Kidney glomerular epithelial cell (primary cell): ENCODE measurements at regions not wholly inside any gene's neighbourhood (a gene's known extent, or its start where the extent isn't known, plus 50 kb on each side); places are given as distances from the start of the nearest gene placed in this dataset.
A peak's percentile ranks its signal among the peaks of the same experiment; 100 is the strongest.

Experiments
- DNase-seq: peaks from one replicate; lab custom pipeline; 2025; lab: John Stamatoyannopoulos, UW

DNA sequence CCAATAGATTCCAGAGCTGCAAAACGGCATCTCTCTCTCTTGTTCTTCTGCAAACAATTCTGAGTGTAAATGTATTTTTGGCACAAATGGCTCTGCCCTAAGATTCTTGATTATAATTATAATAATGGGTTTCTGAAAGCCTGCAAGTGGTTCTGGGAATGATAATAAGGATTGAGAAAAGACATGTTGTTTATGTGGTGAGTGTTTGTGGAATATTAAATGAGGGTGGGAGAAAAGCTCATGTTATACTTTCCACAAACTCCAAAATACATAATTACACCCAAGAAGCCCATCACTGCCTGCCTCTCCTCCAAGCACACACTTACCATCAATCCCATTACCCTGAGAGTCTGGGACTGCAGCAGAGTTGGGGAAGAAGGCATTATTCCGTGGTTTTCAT, 460.0 kb upstream of the BRINP1 start:
- no peak for DNase-seq

DNA sequence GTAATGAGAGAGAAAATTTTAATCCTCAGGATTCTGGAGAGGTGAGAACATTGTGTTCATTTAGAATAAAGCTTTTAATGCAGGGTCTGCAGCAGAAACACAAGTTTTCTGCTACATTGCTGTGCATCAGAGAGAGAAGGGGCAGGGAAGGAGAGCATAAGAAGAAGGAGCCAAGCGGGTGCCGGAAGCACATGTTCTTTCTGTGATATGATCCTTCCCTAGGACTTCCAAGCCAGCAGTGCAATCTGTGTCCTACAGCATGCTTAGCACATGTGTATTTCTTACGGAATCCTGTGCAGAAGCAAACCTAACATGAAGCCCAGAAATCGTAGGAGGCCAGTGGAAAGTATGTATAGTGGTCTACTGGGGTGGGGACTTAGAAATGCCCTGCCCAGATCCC, 458.3 kb upstream of the BRINP1 start:
- DNase-seq, result no peak

DNA sequence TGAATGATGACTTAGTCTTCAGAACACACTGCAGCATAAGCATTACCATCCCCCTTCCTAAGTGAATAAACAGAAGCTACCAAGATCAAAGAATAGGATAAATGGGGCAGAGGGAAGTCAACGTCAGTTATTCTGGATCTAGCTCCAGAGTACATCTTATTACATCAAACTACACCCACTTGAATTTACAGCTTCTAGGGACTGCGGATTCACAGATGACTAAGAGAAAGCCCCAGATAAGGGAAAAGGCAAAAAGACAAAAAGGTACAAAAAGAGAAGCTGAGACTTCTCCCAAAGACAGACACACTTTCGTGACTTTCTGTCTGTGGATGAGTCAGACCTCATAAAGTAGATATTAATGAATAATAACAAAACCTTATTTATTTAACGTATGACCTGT, 457.9 kb upstream of the BRINP1 start:
- no peak for DNase-seq

DNA sequence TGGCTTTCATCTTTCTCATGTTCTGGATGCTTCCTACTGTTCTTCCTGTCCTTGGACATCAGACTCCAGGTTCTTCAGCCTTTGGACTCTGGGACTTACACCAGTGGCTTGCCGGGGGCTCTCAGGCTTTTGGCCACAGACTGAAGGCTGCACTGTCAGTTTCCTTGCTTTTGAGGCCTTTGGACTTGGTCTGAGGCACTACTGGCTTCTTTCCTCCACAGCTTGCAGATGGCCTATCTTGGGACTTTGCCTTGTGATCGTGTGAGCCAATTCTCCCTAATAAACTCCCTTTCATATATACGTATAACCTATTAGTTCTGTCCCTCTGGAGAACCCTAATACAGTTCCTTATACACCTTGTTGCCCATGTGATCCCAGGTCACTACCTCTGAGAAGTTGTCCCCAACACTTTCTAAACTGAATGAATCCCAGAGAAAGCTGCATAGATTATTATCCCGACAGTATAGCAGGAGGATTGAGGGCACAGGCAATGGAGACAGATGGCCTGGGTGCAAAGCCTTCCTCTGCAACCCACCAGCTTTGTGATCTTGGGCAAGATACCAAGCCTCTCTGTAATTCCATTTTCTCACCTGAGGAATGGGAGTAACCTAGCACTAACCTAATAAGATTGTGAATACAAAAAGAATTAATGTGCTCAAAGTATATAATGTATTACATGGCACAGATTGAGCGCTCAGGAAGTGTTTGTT, 449.6 kb upstream of the BRINP1 start:
- no peak for DNase-seq

DNA sequence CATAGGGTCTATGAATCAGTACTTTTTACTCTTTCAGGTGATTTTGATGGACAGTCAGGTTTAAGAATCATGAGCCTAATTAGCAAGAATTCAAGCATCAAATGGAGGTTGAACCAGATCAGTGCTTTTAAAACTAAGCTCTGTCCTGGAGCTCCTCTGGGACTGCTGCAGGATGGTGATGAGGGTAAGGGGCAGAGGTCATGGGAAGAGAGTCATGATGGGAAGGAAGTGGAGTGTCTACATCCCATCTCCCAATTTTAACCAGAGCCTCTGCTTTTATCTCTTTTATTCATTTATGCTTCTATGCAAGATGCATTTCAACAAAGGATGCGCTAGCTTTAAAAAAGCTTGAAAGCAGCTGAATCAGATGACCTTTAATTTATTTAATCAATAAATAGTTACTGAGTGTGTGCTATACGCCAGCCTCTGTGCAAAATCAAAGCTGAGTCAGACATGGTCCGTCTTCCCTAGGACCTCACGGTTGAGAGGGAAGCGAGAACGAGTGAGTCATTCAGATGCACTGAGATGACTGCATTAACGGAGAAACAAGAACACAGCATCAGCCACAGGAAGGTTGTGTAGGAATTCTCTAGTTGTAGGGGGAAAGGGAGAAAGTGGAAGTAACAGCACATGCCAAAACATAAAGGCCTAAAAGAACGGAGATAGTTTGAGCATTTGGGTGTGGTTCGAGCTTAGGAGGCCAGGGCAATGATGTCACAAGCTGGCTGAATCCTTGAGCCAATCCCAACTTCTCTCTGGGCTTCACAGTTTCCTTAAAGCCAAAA, 441.6 kb upstream of the BRINP1 start:
- DNase-seq, result no peak

DNA sequence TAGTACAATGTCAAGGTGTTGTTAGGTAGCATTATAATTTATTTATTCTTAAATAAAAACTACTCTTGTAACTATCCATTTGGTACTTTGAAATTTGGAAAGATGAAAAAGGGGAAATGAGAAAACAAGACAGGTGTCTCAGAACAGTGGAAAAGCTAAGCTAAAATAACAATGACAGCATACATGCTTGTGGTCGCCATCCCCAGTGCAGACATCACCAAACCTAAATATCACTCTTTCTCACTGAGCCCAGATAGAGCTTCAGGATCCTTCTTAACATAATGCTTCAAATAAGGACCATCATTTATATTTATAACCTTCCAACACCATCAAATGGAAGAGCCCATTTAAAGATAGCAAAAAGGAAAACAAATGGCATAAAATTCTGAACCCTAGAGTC, 434.4 kb upstream of the BRINP1 start:
- DNase-seq, result no peak

DNA sequence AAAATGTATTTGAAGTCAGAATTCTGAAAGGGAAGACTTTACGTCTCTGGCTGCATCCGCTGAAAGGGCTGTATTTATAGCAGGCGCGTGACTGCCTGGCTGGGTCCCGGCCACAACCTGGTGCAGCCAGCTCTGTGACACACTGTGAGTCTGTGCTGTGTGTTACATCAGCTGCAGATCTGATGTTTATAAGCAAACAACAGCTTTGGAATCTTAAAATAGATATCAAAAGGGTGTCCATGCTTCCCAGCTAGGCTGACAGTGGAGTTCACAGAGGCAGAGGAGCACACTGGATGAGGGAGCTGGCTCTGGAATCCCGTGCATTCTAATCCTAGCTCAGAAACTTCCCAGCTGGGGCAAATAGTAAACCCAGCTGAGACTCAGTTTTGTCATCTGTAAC, 433.4 kb upstream of the BRINP1 start:
- DNase-seq, result no peak

DNA sequence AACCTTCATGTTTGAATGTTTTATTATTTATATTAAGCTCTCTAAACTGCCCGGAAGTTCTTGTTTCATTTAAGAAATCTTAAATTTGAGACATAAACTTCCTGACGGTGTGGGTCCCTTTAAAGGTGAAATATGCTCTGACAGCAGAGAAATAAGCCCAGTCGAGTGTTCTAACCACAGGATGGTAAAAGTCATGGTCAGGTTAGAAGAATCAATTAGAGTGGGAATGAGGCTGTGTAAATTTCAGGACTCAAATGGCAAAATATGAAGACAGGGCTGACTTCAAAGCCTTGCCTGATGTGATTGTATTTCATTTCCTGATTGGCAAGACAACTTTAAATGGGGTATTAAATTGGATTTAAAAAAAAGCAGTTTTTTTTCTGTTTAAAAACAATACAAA, 432.9 kb upstream of the BRINP1 start:
- DNase-seq, result no peak

DNA sequence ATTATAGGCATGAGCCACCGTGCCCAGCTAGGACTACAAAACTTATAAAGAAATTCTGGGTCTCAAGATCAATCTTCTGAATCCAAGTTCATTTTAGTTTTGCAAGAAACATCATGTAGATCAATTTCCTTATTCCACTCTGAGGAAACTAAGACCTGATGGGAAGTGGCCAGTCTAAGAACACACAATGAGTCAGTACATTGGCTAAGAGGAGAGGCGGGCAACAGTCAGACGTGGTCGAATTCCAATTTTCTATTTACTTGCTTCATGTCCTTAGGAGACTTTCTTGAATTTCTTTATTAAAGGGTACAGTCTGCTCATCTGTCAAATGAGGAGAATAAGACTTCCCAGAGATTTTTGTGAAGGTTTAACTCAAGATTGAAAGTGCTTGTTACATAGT, 432.1 kb upstream of the BRINP1 start:
- no peak for DNase-seq

DNA sequence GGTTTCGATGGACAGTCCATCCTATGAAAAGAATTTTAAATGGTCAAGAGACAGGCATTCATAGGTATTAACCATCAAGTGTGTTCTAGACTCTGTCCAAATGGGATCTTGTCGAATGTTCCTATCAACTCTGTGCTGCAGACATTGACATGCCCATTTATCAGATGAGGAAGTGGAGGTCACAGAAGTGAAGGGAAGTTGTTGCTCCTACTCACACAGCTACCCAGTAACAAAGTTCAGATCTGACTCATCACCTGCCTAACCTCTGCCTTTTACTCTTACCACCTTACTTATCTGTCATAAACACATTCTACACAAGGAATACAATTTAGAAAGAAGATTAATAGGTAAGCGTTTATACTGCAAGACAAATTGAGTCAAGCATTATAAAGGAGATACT, 426.2 kb upstream of the BRINP1 start:
- DNase-seq, result no peak

DNA sequence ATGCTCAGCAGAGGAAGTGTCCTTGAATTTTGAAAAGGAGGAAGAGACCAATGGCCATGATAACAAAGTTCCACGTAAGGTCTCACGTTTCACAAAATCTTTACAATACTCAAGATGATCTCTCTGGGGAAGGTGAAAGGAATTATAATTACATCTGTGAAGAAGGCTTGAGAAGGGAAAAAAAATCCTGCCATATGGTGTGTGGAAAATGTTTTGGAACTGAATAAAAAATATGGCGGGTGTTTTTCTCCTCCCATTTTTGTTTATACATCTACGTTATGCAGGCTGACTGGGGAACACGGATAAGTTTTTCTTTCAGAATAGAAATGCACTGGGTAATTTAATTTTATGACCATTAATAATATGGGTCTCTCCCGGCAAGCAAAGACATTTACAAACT, 425.6 kb upstream of the BRINP1 start:
- DNase-seq, result no peak

DNA sequence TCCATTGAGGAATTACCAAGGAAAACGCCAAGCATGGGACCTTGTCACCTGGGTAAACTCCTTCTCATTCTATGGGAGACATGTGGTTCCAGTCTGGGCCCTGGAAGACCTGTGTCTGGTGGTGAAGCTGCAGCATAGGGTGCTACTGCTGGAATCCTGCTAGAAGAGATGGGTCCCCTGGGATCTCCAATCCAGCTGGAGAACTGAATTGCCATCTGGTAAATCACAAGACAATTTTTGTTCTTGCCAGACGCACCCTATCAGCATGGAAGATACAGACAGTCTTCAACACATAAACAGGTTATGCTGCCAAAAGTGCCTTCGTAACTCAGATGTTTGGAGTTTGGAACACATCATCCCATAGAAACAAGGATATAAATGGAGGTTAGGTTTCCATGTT, 424.0 kb upstream of the BRINP1 start:
- DNase-seq, result no peak

DNA sequence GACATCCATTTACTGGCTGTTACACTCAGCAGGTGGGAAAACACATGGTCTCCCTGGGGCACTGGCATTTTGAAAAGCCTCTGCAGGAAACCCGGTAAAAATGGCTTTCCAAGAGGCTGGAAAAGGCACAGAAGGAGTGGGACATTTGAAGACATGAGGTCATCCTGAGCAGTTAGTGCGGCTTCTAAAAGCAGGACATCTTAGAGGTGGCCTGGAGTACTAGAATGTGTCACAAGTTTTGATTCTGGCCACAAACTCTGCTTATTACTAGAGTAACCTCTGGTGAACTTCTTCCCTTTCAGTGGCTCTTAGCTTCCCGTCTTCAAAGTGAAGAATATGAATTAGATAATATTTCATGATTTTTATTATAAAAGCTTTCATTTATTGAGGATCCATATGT, 423.0 kb upstream of the BRINP1 start:
- DNase-seq, result no peak

DNA sequence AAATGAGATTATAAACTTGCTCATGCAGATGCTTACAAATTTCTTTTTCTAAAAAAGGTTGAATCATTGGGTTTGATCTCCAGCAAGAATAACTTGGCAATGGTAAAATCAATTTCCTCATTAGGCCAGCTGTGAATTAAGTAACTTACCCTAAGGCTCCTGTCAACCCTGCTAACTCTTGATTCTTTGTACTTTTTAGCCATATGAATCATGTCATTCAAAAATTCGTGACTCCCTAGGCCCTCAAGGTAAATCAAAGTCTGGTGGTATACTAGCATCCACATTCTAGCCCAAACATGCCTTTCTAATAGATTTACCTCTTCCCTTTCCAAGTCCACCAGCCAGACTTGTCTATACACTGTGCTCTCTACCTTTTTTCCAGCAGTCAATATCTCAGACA, 420.8 kb upstream of the BRINP1 start:
- DNase-seq, result no peak

DNA sequence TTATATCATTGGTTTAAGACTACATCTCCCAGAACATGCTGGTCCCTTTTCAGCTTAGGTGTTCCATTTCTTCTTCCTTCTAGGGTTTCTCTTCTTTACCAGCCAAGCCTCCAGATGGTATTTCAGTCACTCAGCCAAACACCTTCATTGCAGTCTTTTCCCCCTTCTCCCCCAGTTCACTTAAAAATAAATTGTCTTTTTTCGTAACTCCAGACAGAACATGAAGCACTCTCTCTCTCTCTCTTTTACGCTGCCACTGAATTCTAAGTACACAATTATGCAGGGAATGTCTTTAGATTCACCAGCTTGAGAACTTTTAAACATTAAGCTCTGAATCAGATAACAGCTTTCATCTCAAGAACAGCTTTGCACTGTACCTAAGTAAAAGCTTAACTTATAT, 419.7 kb upstream of the BRINP1 start:
- DNase-seq, result no peak

DNA sequence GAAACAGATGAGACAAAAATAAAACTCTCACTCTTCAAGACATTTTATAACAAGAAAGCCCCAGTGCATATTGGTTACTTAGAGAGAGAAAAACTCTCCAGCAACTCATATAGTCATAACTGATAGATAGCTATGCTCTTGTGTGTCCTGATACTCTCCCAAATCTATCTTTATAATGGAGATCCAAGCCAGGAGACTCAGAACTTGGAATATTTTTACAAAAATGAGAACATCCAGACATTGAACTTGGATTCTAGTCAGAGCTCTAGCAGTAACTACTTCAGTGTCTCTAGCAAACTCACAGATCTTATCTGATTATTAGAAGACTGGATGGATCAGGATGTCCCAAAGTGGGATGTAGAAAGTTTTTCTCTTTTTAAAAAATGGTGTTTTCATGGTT, 412.7 kb upstream of the BRINP1 start:
- DNase-seq, result no peak

DNA sequence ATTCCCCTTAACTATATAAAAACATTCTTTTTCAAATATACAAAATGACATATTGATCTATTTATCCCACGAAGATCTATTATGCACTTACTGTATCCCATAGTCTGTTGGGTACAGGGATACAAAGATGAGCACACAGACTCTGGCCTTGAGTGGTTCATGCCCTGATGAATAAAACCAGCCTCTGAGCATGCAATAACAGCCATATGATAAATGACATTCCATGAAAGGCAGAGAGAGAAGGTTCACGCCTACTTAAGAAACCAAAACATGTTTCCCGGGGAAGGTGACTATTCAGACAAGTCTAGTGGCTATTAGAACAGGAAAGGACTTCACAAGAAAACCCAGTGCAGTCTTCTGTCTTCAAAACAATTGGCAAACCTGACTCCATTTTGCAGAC, 406.2 kb upstream of the BRINP1 start:
- no peak for DNase-seq

DNA sequence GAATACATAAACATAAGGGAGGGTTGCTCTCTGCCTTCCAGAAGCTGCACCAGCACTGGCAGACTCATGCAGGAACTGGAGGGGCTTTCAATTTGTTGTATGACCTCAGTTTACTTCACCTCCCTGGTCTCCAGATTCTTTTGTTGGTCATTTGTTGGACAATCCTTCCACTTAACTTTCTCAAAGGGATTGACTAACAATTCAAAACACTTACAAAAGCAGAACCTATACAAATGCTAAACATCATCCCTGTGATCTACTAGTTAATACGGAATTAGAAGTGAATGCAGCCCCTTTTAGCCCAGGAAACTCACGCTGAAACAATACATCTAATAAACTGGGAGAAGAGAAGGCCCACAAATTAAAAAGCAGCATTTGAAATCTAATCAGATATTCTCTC, 404.6 kb upstream of the BRINP1 start:
- no peak for DNase-seq

DNA sequence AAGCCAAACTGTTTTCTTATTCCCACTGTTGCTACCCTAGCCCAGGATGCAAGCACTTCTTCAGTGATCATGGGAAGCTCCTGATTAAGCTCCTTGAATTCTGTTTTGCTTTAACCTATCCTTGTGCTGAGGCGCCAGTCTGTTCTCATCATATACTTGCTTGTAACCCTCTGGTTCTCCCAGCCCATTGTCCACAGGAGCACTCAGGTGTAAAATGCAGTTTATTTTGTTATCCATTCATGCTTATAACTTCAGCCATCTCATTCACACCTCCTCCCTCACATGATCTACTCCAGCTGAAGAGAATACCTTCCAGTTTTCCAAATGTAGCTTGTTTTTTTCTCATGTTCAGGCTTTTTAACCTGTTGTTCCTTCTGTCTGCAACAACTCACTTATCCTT, 402.1 kb upstream of the BRINP1 start:
- peak; percentile 62 for DNase-seq

DNA sequence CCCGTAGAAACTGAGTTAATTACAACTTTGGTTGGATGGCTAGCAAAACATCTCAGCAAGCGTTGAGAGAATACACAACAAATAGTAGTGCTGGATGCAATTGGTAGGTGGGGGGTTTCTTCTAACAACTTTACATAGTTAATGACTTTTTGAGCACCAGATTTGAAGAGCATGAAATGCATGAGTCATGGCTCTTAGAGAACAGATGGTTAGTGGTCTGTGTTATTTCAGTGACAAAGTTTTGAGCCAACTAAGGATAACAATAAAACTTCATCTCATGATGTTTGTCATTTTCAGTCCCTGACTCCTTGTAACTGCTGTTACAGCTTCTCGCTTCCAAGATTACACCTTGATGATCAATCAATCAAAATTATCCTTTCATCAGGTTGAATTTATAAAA, 399.0 kb upstream of the BRINP1 start:
- DNase-seq, result no peak

DNA sequence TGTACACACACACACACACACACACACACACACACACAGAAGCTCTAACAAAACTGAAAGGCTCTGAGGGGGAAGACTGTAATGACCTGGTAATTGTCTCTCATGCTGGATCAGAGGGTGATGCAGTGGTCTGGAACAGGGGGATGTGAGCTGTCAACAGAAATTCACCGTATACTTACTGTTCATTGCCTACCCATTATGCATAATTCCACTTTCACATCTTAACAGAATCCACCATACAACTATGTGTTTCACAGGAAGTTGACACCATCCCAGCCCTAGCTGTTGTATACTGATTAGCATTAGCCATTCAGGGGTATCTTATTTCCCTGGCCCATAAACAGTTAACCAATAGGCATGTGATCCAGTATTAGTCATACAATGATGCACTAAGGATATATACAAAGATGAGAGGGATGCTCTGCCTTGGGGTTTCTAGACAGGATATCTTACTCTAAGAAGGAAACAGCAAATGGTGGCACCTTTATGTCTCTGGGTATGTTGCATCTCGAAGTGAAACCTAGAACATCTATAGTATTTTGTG, 396.5 kb upstream of the BRINP1 start:
- DNase-seq, result no peak

DNA sequence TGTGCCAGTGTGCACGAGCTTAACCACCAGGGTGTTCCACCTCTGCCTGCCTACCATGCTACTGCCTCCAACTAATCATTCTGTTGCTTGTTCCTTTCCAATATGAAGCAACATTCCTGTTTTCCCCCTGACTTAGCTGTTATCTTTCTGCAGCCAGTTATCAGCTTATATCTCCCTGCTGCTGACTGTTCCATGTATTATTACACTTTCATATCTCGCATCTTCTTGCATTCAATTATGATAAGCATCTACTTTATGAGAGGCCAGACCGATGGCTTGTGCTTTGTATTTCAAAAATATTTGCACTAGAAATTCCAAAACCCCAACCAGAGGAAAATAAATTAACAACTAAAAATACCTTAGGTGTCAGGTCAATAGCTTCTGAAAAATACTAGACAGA, 394.0 kb upstream of the BRINP1 start:
- DNase-seq, result no peak

DNA sequence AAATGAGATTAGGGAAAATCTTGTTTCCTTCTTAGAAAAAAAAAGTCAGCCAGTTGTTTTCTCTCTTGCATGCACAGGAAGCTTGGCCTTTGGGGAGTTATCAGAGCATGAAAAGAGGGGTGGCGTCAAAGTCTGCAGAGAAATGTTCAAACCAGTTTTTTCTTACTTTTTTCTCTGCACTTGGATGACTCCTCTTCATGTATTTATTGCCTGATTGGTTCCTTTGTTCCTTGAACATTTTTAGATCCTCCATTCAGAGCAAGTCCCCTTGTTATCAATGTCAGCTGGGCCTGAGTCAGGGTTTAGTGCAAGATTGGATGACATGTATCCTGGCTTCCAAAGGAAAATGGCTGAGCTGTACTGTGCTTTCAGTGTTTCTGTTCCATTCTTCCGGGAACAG, 392.6 kb upstream of the BRINP1 start:
- peak; percentile 42 for DNase-seq

DNA sequence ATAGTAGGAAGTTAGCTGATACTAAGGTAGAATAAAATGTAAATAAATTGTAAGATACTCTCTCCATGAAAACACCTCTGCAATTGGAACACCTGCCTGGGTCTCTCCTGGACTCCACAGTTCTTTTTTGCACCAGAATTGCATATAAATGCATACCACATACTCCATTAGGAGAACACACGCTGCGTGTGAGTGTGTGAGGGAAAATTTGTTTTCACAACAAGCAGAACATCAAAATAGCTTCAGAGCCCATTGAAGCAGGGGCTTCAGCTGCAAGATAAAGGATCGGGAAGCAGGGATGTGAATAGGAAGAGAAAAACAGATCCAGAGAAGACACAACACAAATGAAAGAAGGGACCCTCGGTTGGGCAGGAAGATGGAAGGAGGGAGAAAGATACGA, 389.8 kb upstream of the BRINP1 start:
- DNase-seq, result no peak
